IPS-15b (cell line): ENCODE measurements at regions not wholly inside any gene's neighbourhood (a gene's known extent, or its start where the extent isn't known, plus 50 kb on each side); places are given as distances from the start of the nearest gene placed in this dataset.
"Not testable (repeated sequence)": the region's sequence is repeated elsewhere in the genome, so short reads cannot be mapped to it uniquely, and the experiment has no call there.

Experiments
- H3K27me3 ChIP-seq: one replicate; pipeline ENCODE4 v1.6.1; 2013; ENCODE audit warnings: low read length; ENCODE audit not compliant: control insufficient read depth, insufficient read depth
- H3K36me3 ChIP-seq: one replicate; pipeline ENCODE4 v1.6.1; 2013; ENCODE audit warnings: low read length; ENCODE audit not compliant: control insufficient read depth, insufficient read depth
- H3K4me1 ChIP-seq: one replicate; pipeline ENCODE4 v1.6.1; 2013; ENCODE audit warnings: mild to moderate bottlenecking, low read length; ENCODE audit not compliant: control insufficient read depth, insufficient read depth
- H3K4me3 ChIP-seq: one replicate; pipeline ENCODE4 v1.5.1; 2013; ENCODE audit warnings: low read depth, low read length
- H3K9ac ChIP-seq: one replicate; pipeline ENCODE4 v1.6.1; 2013; ENCODE audit warnings: low read depth, mild to moderate bottlenecking, low read length
- H3K9me3 ChIP-seq: one replicate; pipeline ENCODE4 v1.6.1; 2013; ENCODE audit warnings: mild to moderate bottlenecking, low read length; ENCODE audit not compliant: control insufficient read depth, insufficient read depth

GRCh38 chrX:903116-903515 is 272.5 kb downstream of the SHOX start:
- H3K27me3 ChIP-seq = no peaks in the 10 kb centered on the region
- no peaks in the 10 kb centered on the region for H3K4me1 ChIP-seq
- H3K9ac ChIP-seq = no peak overlapping the region
- no peaks in the 10 kb centered on the region for H3K9me3 ChIP-seq
- H3K4me3 ChIP-seq = no peak overlapping the region
- H3K36me3 ChIP-seq = no peaks in the 10 kb centered on the region

GRCh38 chrX:896256-896655 is 265.7 kb downstream of the SHOX start:
- Histone ChIP-seq H3K9ac (no peak overlapping the region), H3K36me3 (no peaks in the 10 kb centered on the region), H3K4me3 (no peak overlapping the region), H3K4me1 (no peaks in the 10 kb centered on the region), H3K27me3 (no peaks in the 10 kb centered on the region), H3K9me3 (peaks cover 8% of the 10 kb centered on the region)

GRCh38 chrX:889966-890651 is 259.5 kb downstream of the SHOX start:
- H3K4me3 ChIP-seq = no peak overlapping the region
- H3K9me3 ChIP-seq = peaks cover 4% of the 10 kb centered on the region
- H3K9ac ChIP-seq = no peak overlapping the region
- H3K27me3 ChIP-seq = no peaks in the 10 kb centered on the region
- no peaks in the 10 kb centered on the region for H3K36me3 ChIP-seq
- H3K4me1 ChIP-seq = no peaks in the 10 kb centered on the region

GRCh38 chrX:887724-888123 is 257.1 kb downstream of the SHOX start:
- not testable (repeated sequence) for H3K4me3 ChIP-seq, H3K27me3 ChIP-seq, H3K4me1 ChIP-seq, H3K9ac ChIP-seq, H3K36me3 ChIP-seq, H3K9me3 ChIP-seq

GRCh38 chrX:883588-883987 is 253.0 kb downstream of the SHOX start:
- Histone ChIP-seq H3K27me3 (no peaks in the 10 kb centered on the region), H3K4me1 (no peaks in the 10 kb centered on the region), H3K36me3 (no peaks in the 10 kb centered on the region), H3K9ac (no peak overlapping the region), H3K9me3 (no peaks in the 10 kb centered on the region), H3K4me3 (no peak overlapping the region)

- not testable (repeated sequence) for H3K9ac ChIP-seq, H3K9me3 ChIP-seq, H3K27me3 ChIP-seq, H3K4me3 ChIP-seq, H3K36me3 ChIP-seq, H3K4me1 ChIP-seq
These were observed 249.4 kb downstream of the SHOX start for GRCh38 chrX:879756-880698.

GRCh38 chrX:874061-874460 is 243.5 kb downstream of the SHOX start:
- Histone ChIP-seq H3K36me3 (no peaks in the 10 kb centered on the region), H3K9ac (no peak overlapping the region), H3K4me1 (no peaks in the 10 kb centered on the region), H3K4me3 (no peak overlapping the region), H3K27me3 (no peaks in the 10 kb centered on the region), H3K9me3 (no peaks in the 10 kb centered on the region)

GRCh38 chrX:873016-873415 is 242.4 kb downstream of the SHOX start:
- no peaks in the 10 kb centered on the region for H3K4me1 ChIP-seq

GRCh38 chrX:872090-872489 is 241.5 kb downstream of the SHOX start:
- H3K4me1 ChIP-seq = no peaks in the 10 kb centered on the region
- H3K9me3 ChIP-seq = no peaks in the 10 kb centered on the region
- no peaks in the 10 kb centered on the region for H3K36me3 ChIP-seq
- H3K4me3 ChIP-seq = no peak overlapping the region
- no peak overlapping the region for H3K9ac ChIP-seq
- no peaks in the 10 kb centered on the region for H3K27me3 ChIP-seq

More at GRCh38 chrX:873016-873415, 242.4 kb downstream of the SHOX start:
- Histone ChIP-seq H3K36me3 (no peaks in the 10 kb centered on the region), H3K9ac (no peak overlapping the region), H3K27me3 (no peaks in the 10 kb centered on the region), H3K4me3 (no peak overlapping the region), H3K9me3 (no peaks in the 10 kb centered on the region)

GRCh38 chrX:871626-872025 is 241.0 kb downstream of the SHOX start:
- H3K27me3 ChIP-seq = no peaks in the 10 kb centered on the region
- no peak overlapping the region for H3K4me3 ChIP-seq
- no peaks in the 10 kb centered on the region for H3K4me1 ChIP-seq
- no peaks in the 10 kb centered on the region for H3K9me3 ChIP-seq
- no peaks in the 10 kb centered on the region for H3K36me3 ChIP-seq
- H3K9ac ChIP-seq = no peak overlapping the region

GRCh38 chrX:867966-868647 is 237.5 kb downstream of the SHOX start:
- Histone ChIP-seq H3K9me3 (no peaks in the 10 kb centered on the region), H3K36me3 (no peaks in the 10 kb centered on the region), H3K4me1 (no peaks in the 10 kb centered on the region), H3K9ac (no peak overlapping the region), H3K4me3 (no peak overlapping the region), H3K27me3 (no peaks in the 10 kb centered on the region)
